CD4-positive, alpha-beta memory T cell (primary cell): ENCODE measurements at regions not wholly inside any gene's neighbourhood (a gene's known extent, or its start where the extent isn't known, plus 50 kb on each side); places are given as distances from the start of the nearest gene placed in this dataset.
"Not testable (repeated sequence)": the region's sequence is repeated elsewhere in the genome, so short reads cannot be mapped to it uniquely, and the experiment has no call there.

Source experiments
- CTCF ChIA-PET: fragments of 350-600 bp; sonication (Branson Sonifier 250); formaldehyde crosslinking; loops from one replicate; lab custom pipeline; 2021; ENCODE audit warnings: inconsistent platforms; ENCODE audit not compliant: partially characterized antibody; lab: Charles Lee
- POLR2A ChIA-PET: fragments of 350-600 bp; sonication (Branson Sonifier 250); formaldehyde crosslinking; loops from one replicate; lab custom pipeline; 2021; ENCODE audit not compliant: partially characterized antibody; lab: Charles Lee
- DNase-seq, 5 donors: peaks; one replicate each; pipeline versions ENCODE4 v3.0.0 to v3.0.0-alpha.2; 2020 to 2022; ENCODE audit warnings: mixed read lengths in 1 of 5
- H3K27ac ChIP-seq: one replicate; pipeline ENCODE4 v1.7.0; 2013; ENCODE audit warnings: low read depth, low read length
- H3K27me3 ChIP-seq: 2 replicates; pipeline ENCODE4 v1.7.0; 2013; ENCODE audit warnings: mild to moderate bottlenecking, low read length, moderate library complexity; ENCODE audit not compliant: insufficient read depth
- H3K36me3 ChIP-seq: 2 replicates; pipeline ENCODE4 v1.7.0; 2013; ENCODE audit warnings: mild to moderate bottlenecking, low read length, moderate library complexity; ENCODE audit not compliant: insufficient read depth
- H3K4me1 ChIP-seq: 2 replicates; pipeline ENCODE4 v1.7.0; 2013; ENCODE audit warnings: mild to moderate bottlenecking, low read length, moderate library complexity; ENCODE audit not compliant: insufficient read depth
- H3K4me3 ChIP-seq, 2 donors: one replicate each; pipeline ENCODE4 v1.7.0; 2013; ENCODE audit warnings: low read length in 2 of 2, mild to moderate bottlenecking in 1 of 2
- H3K9me3 ChIP-seq, 2 donors: one replicate each; pipeline ENCODE4 v1.7.0; 2013; ENCODE audit warnings: low read length in 2 of 2, control low read depth in 1 of 2; ENCODE audit not compliant: control insufficient read depth in 1 of 2
- H3K27ac Mint-ChIP-seq, 7 donors: one replicate each; pipeline ENCODE4 v1.8.0; 2020 to 2021; ENCODE audit warnings: mixed read lengths in 7 of 7, mild to moderate bottlenecking in 6 of 7, inconsistent platforms in 3 of 7, moderate library complexity in 3 of 7
- H3K27me3 Mint-ChIP-seq, 2 donors: one replicate each; pipeline ENCODE4 v1.8.0; 2020 to 2021; ENCODE audit warnings: mixed read lengths in 2 of 2
- H3K36me3 Mint-ChIP-seq, 2 donors: one replicate each; pipeline ENCODE4 v1.8.0; 2020 to 2021; ENCODE audit warnings: mixed read lengths in 2 of 2, inconsistent platforms in 1 of 2, mild to moderate bottlenecking in 1 of 2
- H3K4me1 Mint-ChIP-seq, 4 donors: one replicate each; pipeline ENCODE4 v1.8.0; 2020 to 2021; ENCODE audit warnings: mixed read lengths in 4 of 4, mild to moderate bottlenecking in 1 of 4
- H3K4me3 Mint-ChIP-seq, 8 donors: one replicate each; pipeline ENCODE4 v1.8.0; 2020 to 2021; ENCODE audit warnings: mixed read lengths in 8 of 8, mild to moderate bottlenecking in 7 of 8, moderate library complexity in 6 of 8, inconsistent platforms in 3 of 8
- H3K9me3 Mint-ChIP-seq, 8 donors: one replicate each; pipeline ENCODE4 v1.8.0; 2020 to 2021; ENCODE audit warnings: mixed read lengths in 8 of 8, mild to moderate bottlenecking in 5 of 8, inconsistent platforms in 3 of 8, moderate library complexity in 1 of 8
- intact Hi-C: fragments of 100-400 bp; cut with micrococcal nuclease; formaldehyde crosslinking; loops from one replicate; pipeline ENCODE4 v1.15.1; 2023

- H3K27ac Mint-ChIP-seq, result no peak overlapping the region
- Histone ChIP-seq H3K4me1 (no peaks in the 10 kb centered on the region), H3K27me3 (no peaks in the 10 kb centered on the region), H3K36me3 (no peaks in the 10 kb centered on the region), H3K9me3 (no peaks in the 10 kb centered on the region), H3K4me3 (no peak overlapping the region), H3K27ac (no peak overlapping the region)
- ChIA-PET CTCF (no interaction called here), POLR2A (no interaction called here)
- no peaks in the 10 kb centered on the region for H3K4me1 Mint-ChIP-seq
- DNase-seq, result no peak
- no peaks in the 10 kb centered on the region for H3K36me3 Mint-ChIP-seq
- no peak overlapping the region for H3K4me3 Mint-ChIP-seq
- H3K27me3 Mint-ChIP-seq, result no peaks in the 10 kb centered on the region
- H3K9me3 Mint-ChIP-seq, result peaks cover 0 to 11% (median 7%) of the 10 kb centered on the region in 8 donors
- intact Hi-C loops, result no loop called here
Measured at GRCh38 chr12:86597431-86597830, 341.2 kb upstream of the MGAT4C start.

- CTCF ChIA-PET, result no interaction called here
Measured at GRCh38 chr12:86590296-86590695, 334.1 kb upstream of the MGAT4C start.

DNA sequence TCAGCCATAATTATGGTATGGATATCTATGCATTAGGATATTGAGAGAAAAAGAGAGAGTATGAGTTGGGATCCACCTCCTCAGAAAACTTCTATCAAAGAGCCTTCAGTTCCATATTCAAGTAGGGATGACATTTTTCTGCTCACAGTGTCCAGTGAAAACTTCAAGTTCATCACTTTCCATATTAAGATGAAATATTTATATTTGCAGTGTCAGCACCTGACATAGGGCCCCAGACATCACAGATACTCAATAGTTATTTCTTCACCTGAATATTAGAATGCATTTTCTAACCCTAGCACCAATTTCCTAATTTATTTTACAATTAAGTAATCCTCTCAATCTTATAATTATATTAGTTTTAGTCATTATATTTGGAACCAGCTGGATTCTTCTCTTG, 318.0 kb upstream of the MGAT4C start:
- no peaks in the 10 kb centered on the region for H3K36me3 ChIP-seq
- no peaks in the 10 kb centered on the region for H3K27me3 ChIP-seq
- H3K9me3 Mint-ChIP-seq, result peaks cover 0 to 8% (median 2%) of the 10 kb centered on the region in 8 donors
- no peaks in the 10 kb centered on the region for H3K27me3 Mint-ChIP-seq
- H3K4me3 ChIP-seq, result no peak overlapping the region
- no peaks in the 10 kb centered on the region for H3K4me1 ChIP-seq
- CTCF ChIA-PET, result no interaction called here
- no peak overlapping the region for H3K4me3 Mint-ChIP-seq
- no peak overlapping the region for H3K27ac Mint-ChIP-seq
- no peak overlapping the region for H3K27ac ChIP-seq
- H3K36me3 Mint-ChIP-seq, result no peaks in the 10 kb centered on the region
- POLR2A ChIA-PET, result no interaction called here
- DNase-seq, result no peak
- intact Hi-C loops, result no loop called here
- no peaks in the 10 kb centered on the region for H3K9me3 ChIP-seq
- H3K4me1 Mint-ChIP-seq, result no peaks in the 10 kb centered on the region

More at GRCh38 chr12:86590296-86590695, 334.1 kb upstream of the MGAT4C start:
- Mint-ChIP-seq H3K27ac (no peak overlapping the region), H3K4me1 (no peaks in the 10 kb centered on the region), H3K36me3 (no peaks in the 10 kb centered on the region), H3K9me3 (peaks cover 0 to 4% (median 0%) of the 10 kb centered on the region in 8 donors), H3K4me3 (no peak overlapping the region), H3K27me3 (no peaks in the 10 kb centered on the region)
- no peaks in the 10 kb centered on the region for H3K9me3 ChIP-seq
- DNase-seq, result no peak
- POLR2A ChIA-PET, result no interaction called here
- no peaks in the 10 kb centered on the region for H3K4me1 ChIP-seq
- H3K27ac ChIP-seq, result no peak overlapping the region
- no peaks in the 10 kb centered on the region for H3K27me3 ChIP-seq
- H3K36me3 ChIP-seq, result no peaks in the 10 kb centered on the region
- no peak overlapping the region for H3K4me3 ChIP-seq
- intact Hi-C loops, result no loop called here

DNA sequence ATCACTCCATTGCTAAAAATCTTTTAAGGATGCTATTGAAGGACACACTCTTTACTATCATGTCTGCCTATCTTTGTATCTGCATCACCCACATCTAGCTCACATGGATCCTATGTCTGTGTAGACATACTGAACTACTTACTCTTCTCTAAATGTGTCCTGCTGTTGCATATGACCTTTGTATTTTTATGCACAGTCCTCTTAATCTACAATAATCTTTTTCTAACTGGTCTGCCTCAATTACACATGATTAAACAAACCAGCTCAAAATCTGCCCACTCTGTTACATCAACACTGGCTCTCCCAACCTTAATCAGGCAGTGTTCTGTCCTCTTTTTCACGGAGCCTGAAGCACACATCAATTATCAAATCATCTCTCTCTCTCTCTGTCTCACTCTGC, 316.3 kb upstream of the MGAT4C start:
- Mint-ChIP-seq H3K27ac (no peak overlapping the region), H3K9me3 (peaks cover 0 to 9% (median 3%) of the 10 kb centered on the region in 8 donors), H3K36me3 (no peaks in the 10 kb centered on the region), H3K4me3 (no peak overlapping the region), H3K27me3 (no peaks in the 10 kb centered on the region), H3K4me1 (no peaks in the 10 kb centered on the region)
- intact Hi-C loops, result no loop called here
- no peaks in the 10 kb centered on the region for H3K4me1 ChIP-seq
- no peak for DNase-seq
- H3K9me3 ChIP-seq, result no peaks in the 10 kb centered on the region
- no peak overlapping the region for H3K27ac ChIP-seq
- no peaks in the 10 kb centered on the region for H3K36me3 ChIP-seq
- ChIA-PET CTCF (no interaction called here), POLR2A (no interaction called here)
- H3K27me3 ChIP-seq, result no peaks in the 10 kb centered on the region
- no peak overlapping the region for H3K4me3 ChIP-seq

GRCh38 chr12:86565038-86565437, 308.8 kb upstream of the MGAT4C start:
- Mint-ChIP-seq H3K9me3 (peaks cover 0 to 32% (median 6%) of the 10 kb centered on the region in 8 donors), H3K4me3 (no peak overlapping the region), H3K27ac (no peak overlapping the region), H3K27me3 (no peaks in the 10 kb centered on the region), H3K4me1 (no peaks in the 10 kb centered on the region), H3K36me3 (no peaks in the 10 kb centered on the region)
- no peaks in the 10 kb centered on the region for H3K4me1 ChIP-seq
- DNase-seq, result no peak
- H3K27me3 ChIP-seq, result no peaks in the 10 kb centered on the region
- H3K27ac ChIP-seq, result no peak overlapping the region
- ChIA-PET POLR2A (no interaction called here), CTCF (no interaction called here)
- H3K36me3 ChIP-seq, result no peaks in the 10 kb centered on the region
- no peaks in the 10 kb centered on the region for H3K9me3 ChIP-seq
- intact Hi-C loops, result no loop called here
- H3K4me3 ChIP-seq, result no peak overlapping the region

DNA sequence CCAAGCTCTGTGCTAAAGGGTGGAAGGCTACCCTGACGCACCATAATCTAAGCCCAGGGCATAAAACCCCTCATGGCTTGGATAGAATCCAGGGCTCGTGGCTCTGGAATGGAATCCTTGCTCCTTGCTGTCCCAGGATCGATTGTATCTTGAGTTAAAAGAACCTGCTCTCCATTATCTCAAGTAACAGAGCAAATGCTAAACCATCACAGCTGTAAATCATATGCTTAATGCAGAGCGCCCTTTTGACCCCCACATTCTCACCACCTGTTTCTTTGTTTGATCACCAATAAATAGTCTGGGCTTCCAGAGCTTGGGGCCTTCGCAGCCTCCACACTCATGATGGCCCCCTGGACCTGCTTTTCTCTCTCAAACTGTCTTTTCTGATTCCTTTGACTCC, 299.3 kb upstream of the MGAT4C start:
- H3K27ac Mint-ChIP-seq, H3K36me3 ChIP-seq, H3K27ac ChIP-seq, H3K9me3 ChIP-seq, CTCF ChIA-PET, H3K36me3 Mint-ChIP-seq, intact Hi-C loops, H3K4me3 Mint-ChIP-seq, H3K4me3 ChIP-seq, H3K4me1 ChIP-seq, POLR2A ChIA-PET, H3K4me1 Mint-ChIP-seq, H3K27me3 Mint-ChIP-seq, H3K27me3 ChIP-seq, DNase-seq: not testable (repeated sequence)
- H3K9me3 Mint-ChIP-seq, result peaks cover 0 to 16% (median 8%) of the 10 kb centered on the region in 8 donors

GRCh38 chr12:86551146-86551571, 295.0 kb upstream of the MGAT4C start:
- Histone ChIP-seq H3K9me3 (no peaks in the 10 kb centered on the region), H3K27me3 (no peaks in the 10 kb centered on the region), H3K4me1 (no peaks in the 10 kb centered on the region), H3K27ac (no peak overlapping the region), H3K36me3 (no peaks in the 10 kb centered on the region), H3K4me3 (no peak overlapping the region)
- no peak for DNase-seq
- no peak overlapping the region for H3K27ac Mint-ChIP-seq
- H3K27me3 Mint-ChIP-seq, result no peaks in the 10 kb centered on the region
- ChIA-PET CTCF (no interaction called here), POLR2A (no interaction called here)
- no peaks in the 10 kb centered on the region for H3K4me1 Mint-ChIP-seq
- H3K9me3 Mint-ChIP-seq, result peaks cover 0 to 7% (median 3%) of the 10 kb centered on the region in 8 donors
- intact Hi-C loops, result no loop called here
- no peaks in the 10 kb centered on the region for H3K36me3 Mint-ChIP-seq
- no peak overlapping the region for H3K4me3 Mint-ChIP-seq
